ENCODE measurements at regions not wholly inside any gene's neighbourhood (a gene's known extent, or its start where the extent isn't known, plus 50 kb on each side); places are given as distances from the start of the nearest gene placed in this dataset.
A peak's percentile ranks its signal among the peaks of the same experiment; 100 is the strongest.
"Not testable (repeated sequence)": the region's sequence is repeated elsewhere in the genome, so short reads cannot be mapped to it uniquely, and the experiment has no call there.

- DNase-seq (ENCODE audit: low read depth in 2 of 2) = peak; percentile 61 to 63
Measured at GRCh38 chr7:26078437-26079336, 73.3 kb upstream of the NFE2L3 start.

GRCh38 chr7:26081638-26082037, 70.4 kb upstream of the NFE2L3 start:
- no peak for DNase-seq (ENCODE audit: low read depth in 2 of 2)

- no peak for DNase-seq (ENCODE audit: low read depth in 2 of 2)
Measured at GRCh38 chr7:26083113-26083512, 68.9 kb upstream of the NFE2L3 start.

- DNase-seq (ENCODE audit: low read depth in 2 of 2) = no peak
Measured at GRCh38 chr7:26084418-26084817, 67.6 kb upstream of the NFE2L3 start.

- DNase-seq (ENCODE audit: low read depth in 2 of 2) = no peak
Measured at GRCh38 chr7:26085771-26086170, 66.2 kb upstream of the NFE2L3 start.

- no peak for DNase-seq (ENCODE audit: low read depth in 2 of 2)
Measured at GRCh38 chr7:26087321-26088091, 64.5 kb upstream of the NFE2L3 start.

GRCh38 chr7:26089469-26089868, 62.5 kb upstream of the NFE2L3 start:
- DNase-seq (ENCODE audit: low read depth in 2 of 2) = not testable (repeated sequence)

GRCh38 chr7:26090927-26091519, 61.0 kb upstream of the NFE2L3 start:
- no peak for DNase-seq (ENCODE audit: low read depth in 2 of 2)

- DNase-seq (ENCODE audit: low read depth in 2 of 2) = no peak
Measured at GRCh38 chr7:26091933-26092332, 60.1 kb upstream of the NFE2L3 start.

- DNase-seq (ENCODE audit: low read depth in 2 of 2) = no peak
Measured at GRCh38 chr7:26093023-26093422, 59.0 kb upstream of the NFE2L3 start.

GRCh38 chr7:26096136-26096535, 55.9 kb upstream of the NFE2L3 start:
- no peak for DNase-seq (ENCODE audit: low read depth in 2 of 2)

GRCh38 chr7:26097837-26098668, 53.9 kb upstream of the NFE2L3 start:
- no peak for DNase-seq (ENCODE audit: low read depth in 2 of 2)

GRCh38 chr7:26099236-26099635, 52.8 kb upstream of the NFE2L3 start:
- DNase-seq (ENCODE audit: low read depth in 2 of 2) = no peak

- DNase-seq (ENCODE audit: low read depth in 2 of 2) = no peak
Measured at GRCh38 chr7:26100406-26101339, 51.3 kb upstream of the NFE2L3 start.

- no peak for DNase-seq (ENCODE audit: low read depth in 2 of 2)
Measured at GRCh38 chr7:26101361-26102151, 50.4 kb upstream of the NFE2L3 start.

GRCh38 chr7:26102176-26102575, 49.8 kb upstream of the NFE2L3 start:
- no peak for DNase-seq (ENCODE audit: low read depth in 2 of 2)

Measured in stimulated activated CD8-positive, alpha-beta memory T cell treated with anti-CD3 and anti-CD28 coated beads, Interleukin-7, amount 100 ng/mL, for 1 hour (primary cell).